Skeletal muscle tissue (tissue), 3 donors: ENCODE measurements at regions not wholly inside any gene's neighbourhood (a gene's known extent, or its start where the extent isn't known, plus 50 kb on each side); places are given as distances from the start of the nearest gene placed in this dataset.

Experiments
- H3K27ac ChIP-seq: one replicate; pipeline ENCODE4 v1.7.0; 2013; ENCODE audit warnings: mild to moderate bottlenecking, low read depth, low read length, inconsistent platforms
- H3K27me3 ChIP-seq, 3 donors: one replicate each; pipeline ENCODE4 v1.7.0; 2013; ENCODE audit warnings: low read length in 3 of 3; ENCODE audit not compliant: control insufficient read depth in 3 of 3, insufficient read depth in 3 of 3
- H3K36me3 ChIP-seq, 3 donors: one replicate each; pipeline ENCODE4 v1.7.0; 2013; ENCODE audit warnings: low read length in 3 of 3; ENCODE audit not compliant: control insufficient read depth in 3 of 3, insufficient read depth in 3 of 3
- H3K4me1 ChIP-seq, 3 donors: one replicate each; pipeline ENCODE4 v1.7.0; 2013; ENCODE audit warnings: low read length in 3 of 3, mild to moderate bottlenecking in 3 of 3; ENCODE audit not compliant: control insufficient read depth in 3 of 3, insufficient read depth in 3 of 3
- H3K4me3 ChIP-seq, 3 donors: one replicate each; pipeline ENCODE4 v1.7.0; 2013; ENCODE audit warnings: low read length in 3 of 3
- H3K9ac ChIP-seq, 3 donors: one replicate each; pipeline ENCODE4 v1.7.0; 2013; ENCODE audit warnings: low read length in 3 of 3, mild to moderate bottlenecking in 3 of 3, moderate library complexity in 2 of 3, low read depth in 1 of 3
- H3K9me3 ChIP-seq, 3 donors: one replicate each; pipeline ENCODE4 v1.7.0; 2013; ENCODE audit warnings: low read length in 3 of 3; ENCODE audit not compliant: control insufficient read depth in 3 of 3
- donor health status: Osteomylitis.

DNA sequence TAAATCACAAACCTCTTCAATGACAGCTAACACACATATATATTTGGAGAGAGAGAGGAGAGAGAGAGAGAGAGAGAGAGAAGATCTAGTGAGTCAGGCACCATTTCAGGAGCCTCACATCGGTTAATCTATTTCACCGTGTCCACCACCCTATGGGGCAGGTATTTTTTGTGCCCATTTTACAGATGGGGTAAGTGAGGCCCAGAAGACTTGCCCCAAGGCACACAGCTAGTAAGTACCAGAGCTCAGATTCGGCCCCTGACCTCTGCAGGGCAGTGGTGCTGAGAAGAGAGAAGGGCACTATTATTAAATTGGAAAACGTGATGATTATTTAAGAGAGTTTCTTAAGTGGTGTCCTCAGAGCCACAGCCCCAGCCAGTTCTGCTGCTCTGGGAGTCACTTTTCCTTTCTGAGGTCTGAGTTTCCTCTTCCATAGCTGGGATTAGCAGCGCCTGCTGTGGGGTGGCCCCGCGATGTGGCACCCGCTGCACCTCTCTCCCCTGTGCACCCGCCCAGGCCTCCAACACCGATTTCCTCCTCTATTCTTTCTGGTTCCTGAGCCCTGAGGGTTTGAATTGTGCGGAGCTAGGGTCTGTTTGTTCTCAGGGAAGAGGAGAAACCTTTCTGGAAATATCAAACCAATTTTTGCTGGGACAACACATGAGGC lies 303.9 kb downstream of the IRF8 start:
- H3K27me3 ChIP-seq, result peaks cover 35 to 58% (median 47%) of the 10 kb centered on the region in 3 donors
- no peak overlapping the region for H3K27ac ChIP-seq

DNA sequence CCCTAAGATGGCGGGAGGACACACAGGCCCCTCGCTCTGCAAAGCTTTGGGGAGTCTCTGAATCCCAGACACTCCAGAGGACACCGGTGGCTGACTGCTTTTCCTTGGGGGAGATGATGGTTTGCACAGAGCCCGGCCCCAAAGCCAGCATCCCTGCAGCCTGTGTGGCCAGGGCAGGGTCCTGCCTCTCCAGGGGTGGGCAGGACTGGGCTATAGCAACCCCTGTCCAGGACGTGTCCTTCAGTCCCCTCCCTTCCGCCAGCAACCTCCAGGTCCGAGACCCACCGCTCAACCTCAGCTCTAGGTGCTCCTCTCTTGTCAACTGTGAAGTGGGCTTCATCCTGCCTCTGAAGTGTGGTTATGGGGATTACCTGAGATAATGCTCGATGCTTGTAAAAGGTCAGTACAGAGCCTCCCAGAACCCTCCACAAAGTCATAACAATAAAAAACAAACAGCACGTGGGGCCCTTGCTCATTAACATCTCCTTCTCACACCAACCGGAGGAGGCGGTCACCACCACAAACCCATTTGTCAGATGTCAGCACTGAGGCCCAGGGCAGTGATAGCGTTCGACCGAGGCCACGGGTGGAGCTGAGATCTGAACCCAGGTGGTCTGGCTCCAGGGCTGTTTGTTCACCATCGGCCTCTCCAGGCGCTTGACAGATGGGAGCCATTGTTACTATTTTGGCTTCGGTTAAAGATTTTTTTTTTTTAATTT lies 304.8 kb downstream of the IRF8 start:
- Histone ChIP-seq H3K9ac (no peak overlapping the region), H3K36me3 (no peaks in the 10 kb centered on the region), H3K4me1 (no peaks in the 10 kb centered on the region), H3K27ac (no peak overlapping the region), H3K27me3 (peaks cover 32 to 52% (median 39%) of the 10 kb centered on the region in 3 donors), H3K4me3 (no peak overlapping the region), H3K9me3 (no peaks in the 10 kb centered on the region)

More for the DNA sequence above, 303.9 kb downstream of the IRF8 start:
- no peaks in the 10 kb centered on the region for H3K36me3 ChIP-seq
- H3K9me3 ChIP-seq, result no peaks in the 10 kb centered on the region
- H3K4me3 ChIP-seq, result no peak overlapping the region
- H3K9ac ChIP-seq, result no peak overlapping the region
- H3K4me1 ChIP-seq, result no peaks in the 10 kb centered on the region

DNA sequence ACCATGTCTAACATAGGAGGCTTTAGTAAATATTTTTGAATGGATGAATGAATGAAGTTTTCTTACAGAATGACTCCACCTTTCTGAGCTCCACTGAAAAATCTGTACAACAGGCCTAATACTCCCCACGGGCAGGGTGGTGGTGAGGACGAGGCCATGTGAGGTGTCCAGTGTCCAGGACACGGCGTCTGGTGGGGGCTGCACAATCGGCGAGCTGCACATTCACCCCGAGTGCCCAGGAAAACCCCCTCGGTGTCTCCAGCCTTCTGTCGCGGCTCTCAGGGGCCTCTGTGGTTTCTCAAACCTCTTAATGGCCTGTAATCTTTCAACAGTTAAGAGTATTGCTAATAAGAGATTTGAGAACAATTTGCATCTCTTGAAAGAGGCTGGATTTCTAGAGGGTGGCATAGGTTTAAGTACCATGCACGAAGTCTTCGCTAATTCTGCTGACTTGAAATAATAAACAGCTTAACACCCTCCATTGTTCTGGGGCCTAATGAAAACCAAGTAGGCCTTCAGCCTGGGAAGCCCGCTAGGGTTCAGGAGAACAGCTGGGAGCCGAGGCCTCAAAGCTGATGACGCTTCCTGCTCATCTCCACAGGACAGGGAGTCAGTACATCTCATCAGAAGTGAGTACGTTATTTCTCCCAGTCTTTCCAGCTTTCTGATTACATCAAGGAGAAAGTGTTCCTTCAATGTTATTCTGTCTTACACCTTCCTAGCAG lies 304.6 kb upstream of the FOXF1 start:
- Histone ChIP-seq H3K9me3 (no peaks in the 10 kb centered on the region), H3K27me3 (peaks cover 20 to 43% (median 22%) of the 10 kb centered on the region in 3 donors), H3K9ac (no peak overlapping the region), H3K4me3 (no peak overlapping the region), H3K27ac (no peak overlapping the region), H3K36me3 (no peaks in the 10 kb centered on the region), H3K4me1 (no peaks in the 10 kb centered on the region)

DNA sequence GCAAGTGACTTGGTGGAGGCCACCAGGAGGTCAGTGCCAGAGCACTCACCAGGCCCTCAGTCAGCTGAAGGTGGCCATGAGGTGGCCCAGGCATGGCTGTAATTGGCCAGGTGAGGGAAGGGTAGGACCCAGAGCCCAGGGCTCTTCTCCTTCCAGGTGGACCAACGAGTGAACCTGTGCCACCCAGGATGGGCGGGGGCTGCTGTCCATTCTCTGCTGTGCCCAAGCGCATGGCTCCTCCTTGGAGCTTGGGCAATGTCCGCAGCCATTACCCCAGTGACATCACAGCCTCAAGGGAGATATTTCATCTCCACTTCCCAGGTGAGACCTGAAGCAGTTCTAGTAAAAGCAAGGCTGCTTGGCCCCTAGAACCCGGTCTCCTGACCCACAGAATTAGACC lies 303.0 kb upstream of the FOXF1 start:
- H3K4me3 ChIP-seq, result no peak overlapping the region
- no peaks in the 10 kb centered on the region for H3K36me3 ChIP-seq
- no peak overlapping the region for H3K27ac ChIP-seq
- H3K9me3 ChIP-seq, result no peaks in the 10 kb centered on the region
- H3K9ac ChIP-seq, result no peak overlapping the region
- H3K27me3 ChIP-seq, result peaks cover 8 to 35% (median 12%) of the 10 kb centered on the region in 3 donors
- H3K4me1 ChIP-seq, result no peaks in the 10 kb centered on the region

DNA sequence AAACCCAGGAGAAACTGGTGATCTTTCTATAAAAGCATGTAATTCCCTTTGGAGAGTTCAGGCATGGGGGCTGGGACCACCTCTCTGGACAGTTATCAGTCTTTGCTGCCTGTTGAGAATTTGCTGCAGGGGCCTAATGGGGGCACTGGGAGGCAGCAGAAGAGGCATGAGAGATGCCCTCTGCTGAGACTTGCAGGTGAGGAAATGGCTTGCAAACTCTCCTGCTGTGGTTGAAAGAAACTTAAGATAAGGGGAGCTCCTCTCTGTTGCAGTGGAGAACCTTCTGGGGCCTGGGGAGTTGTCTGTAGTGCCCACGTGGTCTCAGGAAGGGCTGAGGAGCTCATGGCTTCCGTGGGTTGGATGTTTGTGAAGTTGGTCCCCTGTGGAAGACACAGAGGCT lies 301.1 kb upstream of the FOXF1 start:
- Histone ChIP-seq H3K27me3 (peaks cover 9 to 31% (median 17%) of the 10 kb centered on the region in 3 donors), H3K9me3 (peaks cover 0 to 2% (median 0%) of the 10 kb centered on the region in 3 donors), H3K36me3 (no peaks in the 10 kb centered on the region), H3K9ac (no peak overlapping the region), H3K4me1 (peaks cover 0 to 4% (median 0%) of the 10 kb centered on the region in 3 donors), H3K4me3 (no peak overlapping the region), H3K27ac (no peak overlapping the region)

DNA sequence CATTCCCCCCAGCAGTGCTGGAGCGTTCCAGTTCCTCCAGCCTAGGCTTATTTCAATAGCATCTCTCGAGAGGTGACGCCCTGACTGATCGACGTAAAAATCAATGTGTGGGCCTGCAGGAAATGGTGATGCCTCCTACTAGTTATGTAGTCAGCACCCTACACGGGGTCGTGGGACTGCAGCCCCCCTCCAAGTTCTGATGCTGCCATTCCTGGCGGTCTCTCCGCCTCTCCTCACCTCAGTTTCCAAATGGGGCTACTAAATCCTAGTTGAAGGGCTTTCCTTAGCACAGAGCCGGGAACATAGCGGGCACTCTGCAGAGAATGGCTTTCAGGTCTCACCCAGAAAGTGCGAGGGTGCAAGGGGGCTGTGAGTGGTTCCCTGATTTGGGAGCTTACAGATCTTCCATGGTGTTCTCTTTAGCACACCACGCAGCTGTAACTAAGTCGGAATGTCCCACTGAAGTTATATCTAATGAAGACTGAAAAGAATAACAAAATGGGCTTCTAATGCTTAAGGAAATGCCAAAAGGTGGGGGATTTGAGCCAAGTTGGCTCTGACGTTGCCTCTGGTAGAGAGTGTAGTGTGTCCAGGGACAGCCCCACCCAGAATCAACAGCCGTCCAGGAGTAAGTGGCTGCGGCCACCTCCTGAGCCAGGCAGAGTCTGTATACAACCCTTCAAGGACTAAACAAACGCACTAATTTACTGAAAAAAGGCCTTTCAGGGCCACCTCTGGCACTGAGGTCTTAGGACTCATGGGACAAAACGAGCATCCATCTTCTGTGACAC lies 299.7 kb upstream of the FOXF1 start:
- Histone ChIP-seq H3K4me3 (no peak overlapping the region), H3K27me3 (peaks cover 10 to 43% (median 22%) of the 10 kb centered on the region in 3 donors), H3K27ac (no peak overlapping the region), H3K9me3 (peaks cover 0 to 2% (median 0%) of the 10 kb centered on the region in 3 donors), H3K4me1 (peaks cover 0 to 11% (median 7%) of the 10 kb centered on the region in 3 donors), H3K36me3 (no peaks in the 10 kb centered on the region), H3K9ac (no peak overlapping the region)

DNA sequence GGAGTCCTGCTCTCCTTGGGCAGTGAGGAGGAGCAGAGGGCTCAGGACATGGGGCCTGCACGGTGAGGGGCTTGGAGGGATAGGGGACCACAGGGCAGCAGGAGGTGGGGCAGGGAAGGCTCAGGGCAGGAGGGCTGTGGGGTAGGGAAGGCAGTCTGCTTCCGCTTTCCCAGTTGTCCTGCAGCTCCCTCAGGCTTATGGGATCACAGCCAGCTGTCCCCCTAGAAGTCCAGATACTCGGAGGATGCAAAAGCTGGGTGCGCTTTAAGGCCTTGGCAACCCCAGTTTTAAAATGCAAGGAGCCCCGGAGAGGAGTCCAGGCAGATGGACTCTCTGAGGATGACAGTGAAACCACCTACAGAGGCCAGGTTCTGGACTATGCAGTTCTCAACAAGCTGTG lies 299.1 kb upstream of the FOXF1 start:
- H3K36me3 ChIP-seq, result no peaks in the 10 kb centered on the region
- no peak overlapping the region for H3K27ac ChIP-seq
- no peak overlapping the region for H3K9ac ChIP-seq
- H3K4me1 ChIP-seq, result peaks cover 0 to 11% (median 7%) of the 10 kb centered on the region in 3 donors
- peaks cover 0 to 2% (median 0%) of the 10 kb centered on the region in 3 donors for H3K9me3 ChIP-seq
- H3K27me3 ChIP-seq, result peaks cover 16 to 49% (median 26%) of the 10 kb centered on the region in 3 donors
- no peak overlapping the region for H3K4me3 ChIP-seq

DNA sequence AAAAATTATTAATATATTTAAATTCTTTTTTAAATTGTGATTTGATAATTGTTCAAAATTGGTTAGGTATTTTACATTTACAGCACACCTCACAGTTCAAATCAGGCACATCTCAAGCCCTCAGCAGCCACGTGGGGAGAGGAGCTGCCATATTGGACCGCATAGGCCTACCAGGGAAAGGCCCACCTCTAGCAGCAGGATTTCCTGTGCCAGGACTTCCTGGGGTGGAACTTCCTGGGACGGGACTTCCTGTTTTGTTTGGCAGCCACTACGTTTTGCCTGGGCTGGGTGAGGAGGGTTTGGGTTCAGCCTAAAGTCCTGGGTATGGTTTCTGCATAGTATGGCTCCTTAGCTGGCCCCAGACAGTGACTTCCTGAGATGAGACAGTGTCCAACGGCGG lies 298.5 kb upstream of the FOXF1 start:
- peaks cover 0 to 11% (median 7%) of the 10 kb centered on the region in 3 donors for H3K4me1 ChIP-seq
- H3K36me3 ChIP-seq, result no peaks in the 10 kb centered on the region
- peaks cover 20 to 53% (median 27%) of the 10 kb centered on the region in 3 donors for H3K27me3 ChIP-seq
- H3K9me3 ChIP-seq, result peaks cover 0 to 2% (median 0%) of the 10 kb centered on the region in 3 donors
- H3K9ac ChIP-seq, result no peak overlapping the region
- H3K4me3 ChIP-seq, result no peak overlapping the region
- no peak overlapping the region for H3K27ac ChIP-seq

DNA sequence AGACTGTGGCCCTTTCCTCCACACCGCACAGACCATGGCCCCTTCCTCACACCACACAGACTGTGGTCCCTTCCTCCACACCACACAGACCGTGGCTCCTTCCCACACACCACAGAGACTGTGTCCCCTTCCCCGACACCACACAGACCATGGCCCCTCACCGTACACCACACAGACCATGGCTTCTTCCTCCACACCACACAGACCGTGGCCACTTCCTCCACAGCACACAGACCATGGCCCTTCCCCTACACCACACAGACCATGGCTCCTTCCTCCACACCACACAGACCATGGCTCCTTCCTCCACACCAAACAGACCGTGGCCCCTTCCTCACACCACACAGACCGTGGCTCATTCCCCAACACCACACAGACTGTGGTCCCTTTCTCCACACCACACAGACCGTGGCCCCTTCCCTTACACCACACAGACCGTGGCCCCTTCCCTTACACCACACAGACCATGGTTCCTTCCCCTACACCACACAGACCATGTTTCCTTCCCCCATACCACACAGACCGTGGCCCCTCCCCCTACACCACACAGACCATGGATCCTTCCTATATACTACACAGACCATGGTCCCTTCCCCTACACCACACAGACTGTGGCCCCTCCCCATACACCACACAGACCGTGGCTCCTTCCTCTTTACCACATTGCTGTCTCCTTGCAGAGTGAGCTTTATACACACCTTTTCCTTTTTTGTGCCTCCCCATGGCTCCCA lies 297.5 kb upstream of the FOXF1 start:
- H3K36me3 ChIP-seq, result no peaks in the 10 kb centered on the region
- no peak overlapping the region for H3K27ac ChIP-seq
- H3K27me3 ChIP-seq, result peaks cover 17 to 50% (median 24%) of the 10 kb centered on the region in 3 donors
- peaks cover 0 to 11% (median 7%) of the 10 kb centered on the region in 3 donors for H3K4me1 ChIP-seq
- H3K9me3 ChIP-seq, result peaks cover 0 to 2% (median 0%) of the 10 kb centered on the region in 3 donors
- no peak overlapping the region for H3K4me3 ChIP-seq
- H3K9ac ChIP-seq, result no peak overlapping the region
